HCT116 (cell line): ENCODE measurements at regions not wholly inside any gene's neighbourhood (a gene's known extent, or its start where the extent isn't known, plus 50 kb on each side); places are given as distances from the start of the nearest gene placed in this dataset.

Experiments
- ATAC-seq: fragments of 200-7000 bp; cut with Tn5 transposase; 2 replicates; pipeline ENCODE4 v1.9.1; 2020; ENCODE audit warnings: mild to moderate bottlenecking, moderate library complexity
- BruUV-seq: library from RNA; stranded (reverse); fragments of 400-500 nt; replicated peaks from 2 replicates; lab custom pipeline; 2021; lab: Mats Ljungman, UMichigan
- CTCF ChIA-PET: fragments of 300-600 bp; sonication (Branson Sonifier 250); formaldehyde crosslinking; loops from one replicate; lab custom pipeline; 2021; ENCODE audit warnings: antibody characterized with exemption; lab: Charles Lee
- POLR2A ChIA-PET: fragments of 300-600, 350-600 bp; sonication (Branson Sonifier 250); formaldehyde crosslinking; loops from one replicate; lab custom pipeline; 2021; ENCODE audit warnings: antibody characterized with exemption; lab: Charles Lee
- RAD21 ChIA-PET, 2 experiments: fragments of 300-600 bp; sonication (Branson Sonifier 250); formaldehyde crosslinking; loops; one replicate each; lab custom pipeline; 2023; ENCODE audit warnings: low total read pairs in 2 of 2; ENCODE audit not compliant: uncharacterized antibody in 2 of 2, unreplicated experiment in 2 of 2, low non-redundant PET in 1 of 2; lab: Charles Lee
- DNase-seq: peaks from one replicate; pipeline ENCODE4 v3.0.0-alpha.2; 2010; ENCODE audit warnings: low read depth, low spot score
- H2AFZ ChIP-seq: fragments of 200-600 bp; shearing (Covaris generic), sonication (generic); 2 replicates; pipeline ENCODE4 v1.6.1; 2017; ENCODE audit warnings: low read depth, mixed run types, mixed read lengths, antibody characterized with exemption, low read length; ENCODE audit not compliant: poor library complexity, severe bottlenecking
- H3K27ac ChIP-seq: 2 replicates; pipeline ENCODE4 v1.5.1; 2012; ENCODE audit warnings: low read depth, low read length
- H3K27me3 ChIP-seq: fragments of 200-600 bp; sonication (generic); 2 replicates; pipeline ENCODE4 v1.6.1; 2016; ENCODE audit warnings: mixed run types, low read length, mixed read lengths; ENCODE audit not compliant: insufficient read depth
- H3K36me3 ChIP-seq, 2 experiments: fragments of 200-500 bp in 1 of 2; fragments of 200-600 bp in 1 of 2; sonication (Bioruptor generic) in 1 of 2; sonication (generic) in 1 of 2; 2 replicates each; pipeline versions ENCODE4 v1.5.1 to v1.6.1; 2014 to 2016; ENCODE audit warnings: low read length in 2 of 2, inconsistent platforms in 1 of 2, mixed read lengths in 1 of 2, mixed run types in 1 of 2; ENCODE audit not compliant: insufficient read depth in 2 of 2, control insufficient read depth in 1 of 2
- H3K4me1 ChIP-seq, 2 experiments: fragments of 200-600 bp in 1 of 2; sonication (generic) in 1 of 2; 2 replicates each; pipeline versions ENCODE4 v1.5.1 to v1.6.1; 2012 to 2017; ENCODE audit warnings: low read length in 2 of 2, inconsistent platforms in 1 of 2, mild to moderate bottlenecking in 1 of 2, mixed read lengths in 1 of 2, mixed run types in 1 of 2, moderate library complexity in 1 of 2; ENCODE audit not compliant: insufficient read depth in 2 of 2, control insufficient read depth in 1 of 2
- H3K4me2 ChIP-seq: fragments of 200-600 bp; sonication (generic); 2 replicates; pipeline ENCODE4 v1.6.1; 2017; ENCODE audit warnings: mixed run types, low read length, mixed read lengths
- H3K4me3 ChIP-seq, 2 experiments: fragments of 200-600 bp in 1 of 2; sonication (generic) in 1 of 2; replicated peaks in 1 of 2; 2 replicates each; pipeline ENCODE4 v1.5.1; 2011 to 2016; ENCODE audit warnings: low read length in 2 of 2, control low read depth in 1 of 2, low read depth in 1 of 2, mild to moderate bottlenecking in 1 of 2, mixed read lengths in 1 of 2, mixed run types in 1 of 2
- H3K79me2 ChIP-seq: fragments of 200-600 bp; sonication (generic); 2 replicates; pipeline ENCODE4 v1.6.1; 2017; ENCODE audit warnings: mild to moderate bottlenecking, mixed run types, low read length, moderate library complexity, mixed read lengths; ENCODE audit not compliant: insufficient read depth
- H3K9ac ChIP-seq: fragments of 200-600 bp; sonication (generic); 2 replicates; pipeline ENCODE4 v1.6.1; 2016; ENCODE audit warnings: low read length, mixed read lengths
- H3K9me2 ChIP-seq: fragments of 200-600 bp; sonication (generic), shearing (Covaris generic); 2 replicates; pipeline ENCODE4 v1.6.1; 2017; ENCODE audit warnings: mixed run types, mild to moderate bottlenecking, moderate library complexity; ENCODE audit not compliant: insufficient read depth
- H3K9me3 ChIP-seq, 2 experiments: fragments of 200-500 bp in 1 of 2; fragments of 200-600 bp in 1 of 2; sonication (Bioruptor generic) in 1 of 2; sonication (generic) in 1 of 2; 2 replicates each; pipeline ENCODE4 v1.6.1; 2014 to 2017; ENCODE audit warnings: low read length in 2 of 2, mixed read lengths in 2 of 2, inconsistent platforms in 1 of 2, low read depth in 1 of 2, mild to moderate bottlenecking in 1 of 2, mixed run types in 1 of 2, moderate library complexity in 1 of 2; ENCODE audit not compliant: control insufficient read depth in 1 of 2, insufficient read depth in 1 of 2
- H4K20me1 ChIP-seq: fragments of 200-600 bp; sonication (generic), shearing (Covaris generic); 2 replicates; pipeline ENCODE4 v1.6.1; 2017; ENCODE audit warnings: mixed run types, mild to moderate bottlenecking, moderate library complexity; ENCODE audit not compliant: insufficient read depth
- CBX3 ChIP-seq: IDR thresholded peaks from 2 replicates; pipeline ENCODE4 v1.6.1; 2012; ENCODE audit warnings: low read depth
- CEBPB ChIP-seq: IDR thresholded peaks from 2 replicates; pipeline ENCODE4 v1.6.1; 2012; ENCODE audit warnings: low read depth
- CTCF ChIP-seq, 3 experiments: fragments of 200-600 bp in 1 of 3; sonication (generic) in 1 of 3; IDR thresholded peaks in 2 of 3; conservative IDR thresholded peaks in 1 of 3; 2 replicates each; pipeline ENCODE4 v1.5.1; 2012 to 2017; ENCODE audit warnings: low read depth in 2 of 3, low read length in 2 of 3, antibody characterized with exemption in 1 of 3, borderline replicate concordance in 1 of 3, control low read depth in 1 of 3, mild to moderate bottlenecking in 1 of 3, mixed read lengths in 1 of 3, mixed run types in 1 of 3, moderate library complexity in 1 of 3; ENCODE audit not compliant: insufficient read depth in 1 of 3
- EGR1 ChIP-seq: IDR thresholded peaks from 2 replicates; pipeline ENCODE4 v1.6.1; 2012; ENCODE audit warnings: low read depth
- ELF1 ChIP-seq: IDR thresholded peaks from 2 replicates; pipeline ENCODE4 v1.6.1; 2012; ENCODE audit warnings: low read depth, borderline replicate concordance
- EZH2 ChIP-seq: fragments of 200-600 bp; sonication (generic); IDR thresholded peaks from 2 replicates; pipeline ENCODE4 v1.6.1; 2017; ENCODE audit warnings: antibody characterized with exemption, mixed run types
- EZH2phosphoT487 ChIP-seq: fragments of 200-600 bp; IDR thresholded peaks from 2 replicates; pipeline ENCODE4 v1.6.1; 2018; ENCODE audit warnings: antibody characterized with exemption, borderline replicate concordance
- FOSL1 ChIP-seq: IDR thresholded peaks from 2 replicates; pipeline ENCODE4 v1.6.1; 2012; ENCODE audit warnings: low read depth
- JUND ChIP-seq: IDR thresholded peaks from 2 replicates; pipeline ENCODE4 v1.6.1; 2012
- POLR2A ChIP-seq: IDR thresholded peaks from 2 replicates; pipeline ENCODE4 v1.7.0; 2011; ENCODE audit warnings: borderline replicate concordance; ENCODE audit not compliant: insufficient read depth, insufficient read length; ENCODE audit errors: extremely low read depth
- POLR2AphosphoS5 ChIP-seq: IDR thresholded peaks from 2 replicates; pipeline ENCODE4 v1.6.1; 2011; ENCODE audit warnings: mild to moderate bottlenecking, low read depth, low read length, moderate library complexity
- REST ChIP-seq: IDR thresholded peaks from 2 replicates; pipeline ENCODE4 v1.6.1; 2012; ENCODE audit warnings: low read depth
- SIN3A ChIP-seq: IDR thresholded peaks from 2 replicates; pipeline ENCODE4 v1.6.1; 2012; ENCODE audit warnings: low read depth
- SRF ChIP-seq: IDR thresholded peaks from 2 replicates; pipeline ENCODE4 v1.6.1; 2012; ENCODE audit warnings: low read depth
- TCF7L2 ChIP-seq: IDR thresholded peaks from 2 replicates; pipeline ENCODE4 v1.7.0; 2011; ENCODE audit warnings: borderline replicate concordance, inconsistent platforms; ENCODE audit not compliant: insufficient read depth, insufficient read length; ENCODE audit errors: extremely low read depth
- ZBTB33 ChIP-seq: IDR thresholded peaks from 2 replicates; pipeline ENCODE4 v1.6.1; 2011; ENCODE audit warnings: mild to moderate bottlenecking, low read length, moderate library complexity; ENCODE audit not compliant: insufficient replicate concordance; ENCODE audit errors: extremely low read depth
- ZFX ChIP-seq: fragments of 450-650 bp; IDR thresholded peaks from 2 replicates; pipeline ENCODE4 v1.6.1; 2017
- ZNF274 ChIP-seq: fragments of 200-500 bp; sonication (Bioruptor generic); IDR thresholded peaks from 2 replicates; pipeline ENCODE4 v1.6.1; 2014; ENCODE audit warnings: mild to moderate bottlenecking, low read depth, low read length, inconsistent platforms
- intact Hi-C: fragments of 100-400 bp; cut with micrococcal nuclease; formaldehyde crosslinking; loops from 2 replicates; pipeline ENCODE4 v1.10.0; 2022
- TF ChIP-seq, protein P1 (sequence below): IDR thresholded peaks from 2 replicates; pipeline ENCODE4 v1.6.1; 2012
- TF ChIP-seq, protein P2 (sequence below): IDR thresholded peaks from 2 replicates; pipeline ENCODE4 v1.6.1; 2012

DNA sequence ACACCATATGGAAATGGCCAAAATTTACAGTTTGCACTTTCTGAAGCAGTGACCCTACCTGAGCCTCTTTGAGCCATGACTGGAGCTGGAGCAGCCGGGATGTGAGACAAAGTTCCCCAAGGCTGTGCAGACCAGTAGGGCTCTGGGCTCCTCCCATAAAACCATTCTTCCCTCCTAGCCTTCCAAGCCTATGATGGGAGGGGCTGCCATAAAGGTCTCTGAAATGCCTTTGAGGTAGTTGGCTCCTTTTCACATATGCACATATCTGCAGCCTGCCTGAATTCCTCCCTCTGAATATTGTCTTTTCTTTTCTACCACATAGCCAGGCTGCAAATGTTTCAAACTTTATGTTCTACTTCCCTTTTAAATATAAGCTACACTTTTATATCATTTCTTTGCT is 516.6 kb upstream of the POM121L12 start:
- Histone ChIP-seq H3K27me3 (no peaks in the 10 kb centered on the region), H3K4me1 (no peaks in the 10 kb centered on the region), H3K27ac (no peak overlapping the region), H3K4me3 (no peak overlapping the region), H4K20me1 (no peaks in the 10 kb centered on the region), H3K79me2 (no peaks in the 10 kb centered on the region), H3K36me3 (no peaks in the 10 kb centered on the region; a peak in 1 of 4 replicates), H3K9me2 (no peaks in the 10 kb centered on the region), H3K9me3 (peaks cover 3 to 22% of the 10 kb centered on the region in 2 experiments; a peak in 2 of 4 replicates), H3K9ac (no peak overlapping the region), H3K4me2 (no peak overlapping the region), H2AFZ (no peak overlapping the region)
- DNase-seq = no peak
- ChIA-PET CTCF (no interaction called here), RAD21 (no interaction called here), POLR2A (no interaction called here)
- no TSS peak for BruUV-seq
- intact Hi-C loops = no loop called here
- no peak for TF ChIP-seq CTCF (IDR thresholded peaks at IDR 0.05 in 2 of 3, conservative IDR thresholded peaks at IDR 0.05 in 1 of 3; ENCODE audit: borderline replicate concordance in 1 of 3, insufficient read depth in 1 of 3, low read depth in 2 of 3, low read length in 2 of 3)
- TF ChIP-seq JUND = no peak
- no peak for TF ChIP-seq EGR1
- TF ChIP-seq POLR2A = no peak
- no peak for TF ChIP-seq SRF
- TF ChIP-seq EZH2 = no peak
- no peak for TF ChIP-seq TCF7L2
- TF ChIP-seq CEBPB = no peak
- no peak for TF ChIP-seq ELF1
- no peak for TF ChIP-seq CBX3
- no peak for TF ChIP-seq ZFX
- no peak for TF ChIP-seq FOSL1
- TF ChIP-seq, protein P1, sequence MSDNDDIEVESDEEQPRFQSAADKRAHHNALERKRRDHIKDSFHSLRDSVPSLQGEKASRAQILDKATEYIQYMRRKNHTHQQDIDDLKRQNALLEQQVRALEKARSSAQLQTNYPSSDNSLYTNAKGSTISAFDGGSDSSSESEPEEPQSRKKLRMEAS = no peak
- TF ChIP-seq ZNF274 = no peak
- TF ChIP-seq SIN3A = no peak
- no peak for TF ChIP-seq REST
- TF ChIP-seq, protein P2, sequence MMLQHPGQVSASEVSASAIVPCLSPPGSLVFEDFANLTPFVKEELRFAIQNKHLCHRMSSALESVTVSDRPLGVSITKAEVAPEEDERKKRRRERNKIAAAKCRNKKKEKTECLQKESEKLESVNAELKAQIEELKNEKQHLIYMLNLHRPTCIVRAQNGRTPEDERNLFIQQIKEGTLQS = no peak
- no peak for TF ChIP-seq EZH2phosphoT487
- no peak for TF ChIP-seq ZBTB33
- TF ChIP-seq POLR2AphosphoS5 = no peak
- no peak for ATAC-seq
